H9 (cell line): ENCODE measurements at regions not wholly inside any gene's neighbourhood (a gene's known extent, or its start where the extent isn't known, plus 50 kb on each side); places are given as distances from the start of the nearest gene placed in this dataset.

Experiments
- DNase-seq: peaks from one replicate; pipeline ENCODE4 v3.0.0-alpha.2; 2017
- H2AFZ ChIP-seq: one replicate; pipeline ENCODE4 v1.6.1; 2013; ENCODE audit warnings: mild to moderate bottlenecking, low read length, control low read depth, moderate library complexity
- H2AK5ac ChIP-seq: 2 replicates; pipeline ENCODE4 v1.6.1; 2013; ENCODE audit warnings: low read length, control low read depth, mixed read lengths; ENCODE audit not compliant: insufficient read length
- H2BK120ac ChIP-seq: one replicate; pipeline ENCODE4 v1.6.1; 2013; ENCODE audit warnings: low read depth, mild to moderate bottlenecking, low read length, control low read depth, inconsistent platforms; ENCODE audit not compliant: poor library complexity, severe bottlenecking
- H2BK12ac ChIP-seq: 2 replicates; pipeline ENCODE4 v1.6.1; 2013; ENCODE audit warnings: low read length, control low read depth, mixed read lengths, low read depth; ENCODE audit not compliant: insufficient read length
- H2BK15ac ChIP-seq: 2 replicates; pipeline ENCODE4 v1.6.1; 2013; ENCODE audit warnings: low read depth, low read length, control low read depth
- H2BK20ac ChIP-seq: one replicate; pipeline ENCODE4 v1.6.1; 2013; ENCODE audit warnings: low read depth, mild to moderate bottlenecking, low read length, control low read depth, inconsistent platforms; ENCODE audit not compliant: poor library complexity, severe bottlenecking
- H2BK5ac ChIP-seq: 2 replicates; pipeline ENCODE4 v1.6.1; 2013; ENCODE audit warnings: low read length, control low read depth, mixed read lengths; ENCODE audit not compliant: insufficient read length
- H3K14ac ChIP-seq: 2 replicates; pipeline ENCODE4 v1.6.1; 2013; ENCODE audit warnings: low read length, control low read depth; ENCODE audit not compliant: insufficient read depth
- H3K18ac ChIP-seq: 2 replicates; pipeline ENCODE4 v1.6.1; 2013; ENCODE audit warnings: low read depth, mild to moderate bottlenecking, mixed read lengths, low read length, control low read depth; ENCODE audit not compliant: insufficient read length
- H3K23ac ChIP-seq: 2 replicates; pipeline ENCODE4 v1.6.1; 2013; ENCODE audit warnings: low read length, control low read depth, mixed read lengths, low read depth; ENCODE audit not compliant: insufficient read length
- H3K23me2 ChIP-seq: 2 replicates; pipeline ENCODE4 v1.6.1; 2013; ENCODE audit warnings: low read depth, mild to moderate bottlenecking, mixed read lengths, low read length, control low read depth; ENCODE audit not compliant: insufficient read length, poor library complexity, severe bottlenecking
- H3K27ac ChIP-seq: 2 replicates; pipeline ENCODE4 v1.5.1; 2013; ENCODE audit warnings: low read length, control low read depth, mixed read lengths, low read depth; ENCODE audit not compliant: insufficient read length
- H3K27me3 ChIP-seq: 2 replicates; pipeline ENCODE4 v1.6.1; 2013; ENCODE audit warnings: low read length, control low read depth, inconsistent platforms; ENCODE audit not compliant: insufficient read depth
- H3K4ac ChIP-seq: 2 replicates; pipeline ENCODE4 v1.6.1; 2013; ENCODE audit warnings: low read depth, mild to moderate bottlenecking, control low read depth, inconsistent platforms, low read length, moderate library complexity
- H3K4me1 ChIP-seq: 2 replicates; pipeline ENCODE4 v1.6.1; 2013; ENCODE audit warnings: low read length, control low read depth, inconsistent platforms; ENCODE audit not compliant: insufficient read depth
- H3K4me2 ChIP-seq: 2 replicates; pipeline ENCODE4 v1.6.1; 2013; ENCODE audit warnings: low read length, control low read depth, mixed read lengths; ENCODE audit not compliant: insufficient read length, insufficient read depth
- H3K56ac ChIP-seq: 2 replicates; pipeline ENCODE4 v1.6.1; 2013; ENCODE audit warnings: low read depth, mild to moderate bottlenecking, mixed read lengths, low read length, control low read depth; ENCODE audit not compliant: insufficient read length
- H3K79me1 ChIP-seq: 2 replicates; pipeline ENCODE4 v1.6.1; 2013; ENCODE audit warnings: low read depth, mild to moderate bottlenecking, moderate library complexity, low read length, control low read depth, inconsistent platforms; ENCODE audit not compliant: insufficient read depth, poor library complexity, severe bottlenecking
- H3K79me2 ChIP-seq: 2 replicates; pipeline ENCODE4 v1.6.1; 2013; ENCODE audit warnings: low read length, control low read depth, inconsistent platforms; ENCODE audit not compliant: insufficient read depth
- H3K9ac ChIP-seq: 2 replicates; pipeline ENCODE4 v1.6.1; 2013; ENCODE audit warnings: low read length, control low read depth, mixed read lengths; ENCODE audit not compliant: insufficient read length; ENCODE audit errors: extremely low read depth
- H3K9me3 ChIP-seq: one replicate; pipeline ENCODE4 v1.6.1; 2013; ENCODE audit warnings: low read depth, low read length, inconsistent platforms; ENCODE audit not compliant: control insufficient read depth
- H3T11ph ChIP-seq: one replicate; pipeline ENCODE4 v1.6.1; 2013; ENCODE audit warnings: mild to moderate bottlenecking, low read length, control low read depth, inconsistent platforms
- H4K20me1 ChIP-seq: one replicate; pipeline ENCODE4 v1.6.1; 2013; ENCODE audit not compliant: control insufficient read depth, insufficient read length, insufficient read depth
- H4K5ac ChIP-seq: 2 replicates; pipeline ENCODE4 v1.6.1; 2013; ENCODE audit warnings: low read depth, mild to moderate bottlenecking, mixed read lengths, low read length, control low read depth; ENCODE audit not compliant: insufficient read length
- H4K8ac ChIP-seq: replicated peaks from 2 replicates; pipeline ENCODE4 v1.6.1; 2013; ENCODE audit warnings: low read length, control low read depth, mixed read lengths, low read depth; ENCODE audit not compliant: insufficient read length
- H4K91ac ChIP-seq: 2 replicates; pipeline ENCODE4 v1.6.1; 2013; ENCODE audit warnings: low read depth, mild to moderate bottlenecking, moderate library complexity, mixed read lengths, low read length, control low read depth; ENCODE audit not compliant: insufficient read length
- H3K27ac Mint-ChIP-seq, 3 experiments: 2 replicates in 2 of 3; 3 replicates in 1 of 3; pipeline ENCODE4 v1.8.0; 2020 to 2021; ENCODE audit warnings: mixed read lengths in 3 of 3, mild to moderate bottlenecking in 1 of 3, moderate library complexity in 1 of 3
- H3K27me3 Mint-ChIP-seq: 2 replicates; pipeline ENCODE4 v1.8.0; 2021; ENCODE audit warnings: low read depth, mild to moderate bottlenecking, moderate library complexity, mixed read lengths
- H3K36me3 Mint-ChIP-seq, 3 experiments: 2 replicates in 2 of 3; 3 replicates in 1 of 3; pipeline ENCODE4 v1.8.0; 2020 to 2021; ENCODE audit warnings: low read depth in 3 of 3, mixed read lengths in 3 of 3; ENCODE audit not compliant: insufficient read depth in 1 of 3
- H3K4me1 Mint-ChIP-seq, 2 experiments: 2 replicates each; pipeline ENCODE4 v1.8.0; 2020; ENCODE audit warnings: mixed read lengths in 2 of 2
- H3K4me3 Mint-ChIP-seq, 2 experiments: 2 replicates in 1 of 2; 3 replicates in 1 of 2; pipeline ENCODE4 v1.8.0; 2020 to 2021; ENCODE audit warnings: mild to moderate bottlenecking in 2 of 2, mixed read lengths in 2 of 2, moderate library complexity in 1 of 2
- H3K9me3 Mint-ChIP-seq, 2 experiments: 2 replicates in 1 of 2; 3 replicates in 1 of 2; pipeline ENCODE4 v1.8.0; 2020; ENCODE audit warnings: mild to moderate bottlenecking in 2 of 2, mixed read lengths in 2 of 2, moderate library complexity in 1 of 2
- WGBS: extraction: QIAGEN DNeasy Blood & Tissue Kit; methylation state at CpG from one replicate; pipeline ENCODE4 v1.1.7; 2013; ENCODE audit warnings: missing lambda C conversion rate, low lambda C conversion rate, mixed read lengths; ENCODE audit not compliant: insufficient read length; ENCODE audit errors: extremely low coverage; 5-methylcytosine and 5-hydroxymethylcytosine counted together
- TF ChIP-seq, protein P1 (sequence below): fragments of 200-600 bp; sonication (generic); conservative IDR thresholded peaks from 3 replicates; pipeline ENCODE4 v1.8.0; 2021; ENCODE audit warnings: antibody characterized with exemption, mild to moderate bottlenecking

DNA sequence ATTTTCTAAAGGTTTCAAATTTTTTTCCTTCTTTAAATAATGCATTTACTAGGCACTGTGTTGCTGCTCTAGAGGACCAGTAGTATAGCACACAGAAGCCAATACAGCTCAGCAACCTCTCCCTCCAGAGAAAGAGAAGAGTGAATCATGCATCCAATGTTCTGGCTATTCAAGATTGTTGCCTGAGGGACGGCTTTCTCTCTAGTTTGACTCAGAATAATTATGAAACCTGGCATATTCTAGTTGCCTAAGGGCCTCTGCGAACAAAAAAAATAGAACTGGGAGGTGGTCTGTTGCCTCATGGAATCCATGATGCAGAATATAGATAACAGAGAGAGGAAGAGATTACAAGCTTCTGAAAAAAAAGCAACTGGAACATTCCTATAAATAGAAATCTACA lies 1233.3 kb upstream of the PABPC4L start:
- H3T11ph ChIP-seq, result no peak overlapping the region
- no peak overlapping the region for H4K5ac ChIP-seq
- H2BK120ac ChIP-seq, result no peak overlapping the region
- H3K9me3 Mint-ChIP-seq, result peaks cover 10 to 12% of the 10 kb centered on the region in 2 experiments
- H2BK15ac ChIP-seq, result no peak overlapping the region
- H3K79me2 ChIP-seq, result no peaks in the 10 kb centered on the region
- no peaks in the 10 kb centered on the region for H3K4me1 ChIP-seq
- H3K23ac ChIP-seq, result no peak overlapping the region
- H3K4me3 Mint-ChIP-seq, result no peak overlapping the region
- no peaks in the 10 kb centered on the region for H3K4me1 Mint-ChIP-seq
- H3K4ac ChIP-seq, result no peak overlapping the region
- TF ChIP-seq, protein P1, sequence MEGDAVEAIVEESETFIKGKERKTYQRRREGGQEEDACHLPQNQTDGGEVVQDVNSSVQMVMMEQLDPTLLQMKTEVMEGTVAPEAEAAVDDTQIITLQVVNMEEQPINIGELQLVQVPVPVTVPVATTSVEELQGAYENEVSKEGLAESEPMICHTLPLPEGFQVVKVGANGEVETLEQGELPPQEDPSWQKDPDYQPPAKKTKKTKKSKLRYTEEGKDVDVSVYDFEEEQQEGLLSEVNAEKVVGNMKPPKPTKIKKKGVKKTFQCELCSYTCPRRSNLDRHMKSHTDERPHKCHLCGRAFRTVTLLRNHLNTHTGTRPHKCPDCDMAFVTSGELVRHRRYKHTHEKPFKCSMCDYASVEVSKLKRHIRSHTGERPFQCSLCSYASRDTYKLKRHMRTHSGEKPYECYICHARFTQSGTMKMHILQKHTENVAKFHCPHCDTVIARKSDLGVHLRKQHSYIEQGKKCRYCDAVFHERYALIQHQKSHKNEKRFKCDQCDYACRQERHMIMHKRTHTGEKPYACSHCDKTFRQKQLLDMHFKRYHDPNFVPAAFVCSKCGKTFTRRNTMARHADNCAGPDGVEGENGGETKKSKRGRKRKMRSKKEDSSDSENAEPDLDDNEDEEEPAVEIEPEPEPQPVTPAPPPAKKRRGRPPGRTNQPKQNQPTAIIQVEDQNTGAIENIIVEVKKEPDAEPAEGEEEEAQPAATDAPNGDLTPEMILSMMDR, result no peak
- H3K23me2 ChIP-seq, result no peaks in the 10 kb centered on the region
- H3K9me3 ChIP-seq, result no peaks in the 10 kb centered on the region
- H3K18ac ChIP-seq, result no peak overlapping the region
- no peaks in the 10 kb centered on the region for H4K20me1 ChIP-seq
- no peak overlapping the region for H2BK5ac ChIP-seq
- no peak overlapping the region for H3K27ac ChIP-seq
- no peak overlapping the region for H2BK12ac ChIP-seq
- DNase-seq, result no peak
- no peak overlapping the region for H2AK5ac ChIP-seq
- no peaks in the 10 kb centered on the region for H3K27me3 Mint-ChIP-seq
- H3K36me3 Mint-ChIP-seq, result peaks cover 4 to 20% (median 9%) of the 10 kb centered on the region in 3 experiments; a peak in 5 of 7 replicates
- H2AFZ ChIP-seq, result no peak overlapping the region
- H3K14ac ChIP-seq, result no peak overlapping the region
- no peak overlapping the region for H4K8ac ChIP-seq
- no peak overlapping the region for H3K27ac Mint-ChIP-seq
- no CpG with 5 or more reads among the region's 2 CpGs for WGBS
- H3K56ac ChIP-seq, result no peak overlapping the region
- no peak overlapping the region for H2BK20ac ChIP-seq
- no peaks in the 10 kb centered on the region for H3K79me1 ChIP-seq
- no peak overlapping the region for H3K9ac ChIP-seq
- H3K4me2 ChIP-seq, result no peak overlapping the region
- no peak overlapping the region for H4K91ac ChIP-seq
- H3K27me3 ChIP-seq, result no peaks in the 10 kb centered on the region
